ENCODE measurements at regions not wholly inside any gene's neighbourhood (a gene's known extent, or its start where the extent isn't known, plus 50 kb on each side); places are given as distances from the start of the nearest gene placed in this dataset.

DNA sequence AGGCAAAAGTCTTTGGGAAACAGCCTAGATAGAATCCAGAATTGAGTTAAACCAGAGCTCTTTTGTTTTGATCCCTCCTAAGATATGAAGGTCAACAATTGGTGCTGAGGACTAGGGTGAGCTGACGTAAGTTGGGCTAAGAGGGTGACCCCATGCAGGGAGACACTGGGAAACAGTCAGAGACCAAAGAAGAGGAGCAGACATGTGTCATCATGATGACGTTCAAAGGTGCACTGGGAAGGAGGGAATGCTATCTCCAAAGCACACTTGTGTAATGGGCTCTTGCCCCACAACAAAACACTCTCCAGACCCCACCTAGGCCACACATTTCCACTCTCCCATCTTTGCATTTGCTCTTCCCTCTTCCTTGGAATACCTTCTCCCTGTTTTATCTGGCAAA, 481.4 kb downstream of the COG6 start:
- in situ Hi-C loops (cut with HindIII; ENCODE audit: low sequenced_read_pairs) = no loop called here

GRCh38 chr13:40137400-40137799, 481.9 kb downstream of the COG6 start:
- in situ Hi-C loops (cut with HindIII; ENCODE audit: low sequenced_read_pairs) = no loop called here

- in situ Hi-C loops (cut with HindIII; ENCODE audit: low sequenced_read_pairs) = no loop called here
Observed at GRCh38 chr13:40139896-40140520, 484.5 kb downstream of the COG6 start.

GRCh38 chr13:40141859-40142555, 486.5 kb downstream of the COG6 start:
- in situ Hi-C loops (cut with HindIII; ENCODE audit: low sequenced_read_pairs) = no loop called here

DNA sequence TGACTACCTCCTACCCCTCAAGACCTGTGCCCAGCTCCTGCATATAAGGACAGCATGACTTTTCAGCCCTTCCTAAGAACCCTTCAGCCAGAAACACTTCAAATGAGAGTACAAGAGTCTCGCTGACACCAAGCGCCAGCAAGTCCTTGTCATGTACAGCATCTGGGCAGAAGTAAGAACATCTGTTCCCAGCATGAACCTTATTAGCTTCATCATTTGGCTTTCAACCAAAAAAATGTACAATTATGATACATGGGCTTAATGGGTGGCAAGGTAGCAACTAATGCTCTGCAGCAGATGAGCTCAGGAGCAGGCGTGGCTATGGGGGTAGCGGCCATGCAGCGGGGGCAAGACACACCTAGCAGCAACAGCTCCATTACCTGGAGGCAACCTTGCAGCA, 487.6 kb downstream of the COG6 start:
- in situ Hi-C loops (cut with HindIII; ENCODE audit: low sequenced_read_pairs) = no loop called here

- in situ Hi-C loops (cut with HindIII; ENCODE audit: low sequenced_read_pairs) = no loop called here
Observed at GRCh38 chr13:40143559-40143958, 488.1 kb downstream of the COG6 start.

DNA sequence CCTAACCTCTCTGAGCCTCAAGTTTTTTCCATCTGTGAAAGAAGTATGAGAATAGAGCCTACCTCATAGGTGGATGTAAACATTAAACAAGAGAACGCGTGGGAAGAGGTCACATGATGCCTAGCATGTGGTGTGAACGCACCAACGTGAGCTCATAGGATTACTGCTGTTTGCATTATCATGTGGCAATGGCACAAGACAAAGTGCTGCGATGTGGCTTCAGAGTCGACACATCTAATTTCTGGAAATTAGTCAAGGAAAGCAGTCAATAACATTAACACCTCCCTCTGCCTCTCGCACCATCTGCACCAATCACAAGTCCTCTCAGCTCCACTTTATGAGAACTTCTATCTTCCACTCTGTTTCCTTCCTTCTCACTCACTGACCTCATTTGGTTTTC, 489.7 kb downstream of the COG6 start:
- in situ Hi-C loops (cut with HindIII; ENCODE audit: low sequenced_read_pairs) = no loop called here

- in situ Hi-C loops (cut with HindIII; ENCODE audit: low sequenced_read_pairs) = no loop called here
Observed at GRCh38 chr13:40146063-40146462, 490.6 kb downstream of the COG6 start.

DNA sequence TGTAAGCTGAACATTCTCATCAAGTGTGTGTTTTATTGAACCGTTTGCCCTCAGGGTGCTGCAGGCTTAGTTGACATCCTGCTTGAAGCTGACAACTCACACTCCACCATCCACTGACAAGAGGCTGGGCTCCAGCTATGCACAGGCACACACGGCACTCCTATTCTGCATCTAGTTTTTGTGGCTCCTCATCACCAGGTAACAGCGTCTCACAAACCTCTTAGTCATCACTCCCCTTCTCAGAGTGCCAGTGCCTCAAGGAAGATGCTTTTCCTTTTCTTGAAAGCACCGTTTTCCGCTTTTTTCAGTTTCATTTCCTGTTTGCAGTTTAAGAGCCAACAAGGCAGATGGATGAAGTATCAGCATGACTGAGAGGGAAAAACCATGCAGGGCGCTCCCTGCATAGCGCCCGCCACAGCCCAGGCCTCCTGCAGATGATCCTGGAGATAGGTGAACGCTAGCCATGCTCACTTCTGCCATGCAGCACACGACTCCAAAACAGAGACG, 491.2 kb downstream of the COG6 start:
- in situ Hi-C loops (cut with HindIII; ENCODE audit: low sequenced_read_pairs) = no loop called here

DNA sequence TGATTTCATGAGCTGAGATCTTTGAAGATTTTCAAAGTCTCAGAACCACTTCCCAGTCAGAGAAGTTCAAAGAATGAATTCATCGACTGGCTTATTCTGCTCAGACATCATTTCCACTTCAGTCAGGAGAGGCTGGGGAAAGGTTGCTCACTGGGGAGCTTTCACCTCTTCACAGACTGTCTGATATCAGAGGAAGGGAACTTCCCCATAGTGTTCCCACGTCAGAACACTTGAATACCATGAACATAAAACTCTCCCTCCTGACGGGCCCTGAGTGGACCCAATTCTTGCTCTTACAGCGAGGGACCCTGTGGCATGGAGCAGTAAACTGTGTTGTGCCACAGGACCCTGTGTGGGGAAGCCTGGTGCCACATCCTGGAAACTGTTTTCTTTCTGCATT, 492.6 kb downstream of the COG6 start:
- in situ Hi-C loops (cut with HindIII; ENCODE audit: low sequenced_read_pairs) = no loop called here

DNA sequence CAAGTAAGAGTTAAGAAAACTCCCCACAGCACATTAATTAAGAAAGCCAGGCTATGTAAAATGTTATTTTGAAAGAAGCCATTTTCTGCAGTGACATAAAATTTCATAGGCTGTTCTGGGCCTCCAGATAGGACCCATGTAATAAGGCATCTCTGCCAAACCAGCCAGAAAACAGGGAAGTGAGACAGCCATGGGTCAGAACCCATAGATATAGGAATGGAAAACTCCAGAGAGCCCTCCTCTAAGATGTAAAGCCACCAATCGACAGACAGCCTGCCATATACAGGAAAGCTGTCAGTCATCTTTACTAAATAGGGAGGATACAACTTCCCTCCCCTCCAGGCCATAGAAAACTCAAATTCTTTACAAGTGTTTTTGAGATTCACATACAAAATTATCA, 493.3 kb downstream of the COG6 start:
- in situ Hi-C loops (cut with HindIII; ENCODE audit: low sequenced_read_pairs) = no loop called here

DNA sequence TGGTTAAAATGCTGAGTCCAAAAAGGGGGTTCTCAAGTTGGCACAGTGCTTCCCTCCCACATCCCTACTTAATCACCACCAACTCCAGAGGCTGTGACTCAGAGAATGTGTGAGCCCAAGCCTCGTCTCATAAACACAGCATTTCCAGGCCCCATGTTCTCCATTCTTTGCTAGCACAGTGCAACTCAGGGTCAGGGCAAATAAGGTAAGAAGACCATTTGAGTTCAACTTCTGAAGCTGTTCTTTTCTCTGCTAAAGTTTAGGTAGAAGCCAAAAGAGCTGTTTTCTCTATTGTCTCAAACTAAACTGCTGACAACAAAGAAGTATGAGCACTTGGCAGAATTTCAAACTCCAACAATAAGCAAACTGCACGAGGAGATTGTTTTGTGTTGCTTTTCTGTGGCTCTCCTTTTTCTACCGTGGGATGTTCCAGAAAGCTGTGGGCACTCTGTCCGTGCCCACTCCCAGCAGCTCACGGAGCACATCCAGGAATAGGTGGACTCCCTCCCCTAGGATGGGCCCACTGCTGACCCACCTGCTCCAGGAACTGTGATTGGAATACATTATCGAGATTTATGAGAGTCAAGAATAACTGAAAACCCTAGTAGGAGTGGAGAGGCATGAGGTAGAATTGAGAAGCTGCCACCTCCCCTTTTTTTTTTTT, 494.3 kb downstream of the COG6 start:
- in situ Hi-C loops (cut with HindIII; ENCODE audit: low sequenced_read_pairs) = no loop called here

- in situ Hi-C loops (cut with HindIII; ENCODE audit: low sequenced_read_pairs) = no loop called here
Observed at GRCh38 chr13:40151673-40152072, 496.2 kb downstream of the COG6 start.

- in situ Hi-C loops (cut with HindIII; ENCODE audit: low sequenced_read_pairs) = no loop called here
Observed at GRCh38 chr13:40152145-40152544, 496.7 kb downstream of the COG6 start.

GRCh38 chr13:40152922-40153321, 497.5 kb downstream of the COG6 start:
- in situ Hi-C loops (cut with HindIII; ENCODE audit: low sequenced_read_pairs) = no loop called here

GRCh38 chr13:40153516-40153915, 498.1 kb downstream of the COG6 start:
- in situ Hi-C loops (cut with HindIII; ENCODE audit: low sequenced_read_pairs) = no loop called here

- in situ Hi-C loops (cut with HindIII; ENCODE audit: low sequenced_read_pairs) = no loop called here
Observed at GRCh38 chr13:40155201-40155600, 499.7 kb downstream of the COG6 start.

- in situ Hi-C loops (cut with HindIII; ENCODE audit: low sequenced_read_pairs) = no loop called here
Observed at GRCh38 chr13:40158218-40158617, 502.8 kb downstream of the COG6 start.

- in situ Hi-C loops (cut with HindIII; ENCODE audit: low sequenced_read_pairs) = no loop called here
Observed at GRCh38 chr13:40158757-40159156, 503.3 kb downstream of the COG6 start.

GRCh38 chr13:40159736-40160135, 504.3 kb downstream of the COG6 start:
- in situ Hi-C loops (cut with HindIII; ENCODE audit: low sequenced_read_pairs) = no loop called here

DNA sequence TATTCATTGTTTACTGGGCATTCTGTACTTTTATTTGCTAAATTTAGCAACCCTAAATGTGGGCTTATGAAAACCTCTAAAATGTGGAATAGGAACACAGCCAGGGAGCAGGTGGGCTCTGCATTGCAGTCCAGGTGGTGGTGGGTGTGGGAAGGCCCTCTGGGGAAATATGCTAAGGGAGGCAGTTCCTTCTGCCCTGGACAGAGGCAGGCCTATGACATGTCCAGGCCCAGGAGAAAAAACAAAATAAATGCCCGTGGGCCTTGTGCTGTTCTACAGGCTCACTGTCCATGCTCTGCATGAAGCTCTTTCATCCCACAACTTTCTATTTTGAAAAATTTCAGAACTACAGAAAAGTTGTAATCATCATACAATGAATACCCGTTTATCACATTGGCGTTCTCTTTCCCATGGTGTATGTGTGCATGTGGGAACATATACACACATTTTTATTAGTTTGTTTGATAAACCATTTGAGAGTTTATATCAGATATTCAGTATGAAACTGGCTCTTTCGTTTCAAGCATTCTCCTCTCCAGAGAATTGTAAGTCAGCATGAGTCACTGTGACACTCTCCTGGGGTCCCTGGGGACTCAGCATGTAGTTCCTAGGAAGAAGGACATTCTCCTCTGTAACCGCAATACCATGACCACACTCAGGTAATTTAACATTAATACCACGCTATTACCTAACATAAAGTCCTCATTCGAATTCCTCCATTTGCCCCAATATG, 505.3 kb downstream of the COG6 start:
- in situ Hi-C loops (cut with HindIII; ENCODE audit: low sequenced_read_pairs) = no loop called here
